ENCODE measurements at regions not wholly inside any gene's neighbourhood (a gene's known extent, or its start where the extent isn't known, plus 50 kb on each side); places are given as distances from the start of the nearest gene placed in this dataset.

- no peak for DNase-seq
These were observed 91.4 kb downstream of the LYPLAL1 start for GRCh38 chr1:219265026-219265515.

- no peak for DNase-seq
These were observed 90.9 kb downstream of the LYPLAL1 start for GRCh38 chr1:219264561-219264960.

All from stimulated activated CD4-positive, alpha-beta T cell treated with anti-CD3 and anti-CD28 coated beads, Interleukin-15, amount 100 ng/mL, for 24 hours (primary cell).